HCT116 (cell line): ENCODE measurements at regions not wholly inside any gene's neighbourhood (a gene's known extent, or its start where the extent isn't known, plus 50 kb on each side); places are given as distances from the start of the nearest gene placed in this dataset.

Source experiments
- ATAC-seq: fragments of 200-7000 bp; cut with Tn5 transposase; 2 replicates; pipeline ENCODE4 v1.9.1; 2020; ENCODE audit warnings: mild to moderate bottlenecking, moderate library complexity
- BruUV-seq: library from RNA; stranded (reverse); fragments of 400-500 nt; replicated peaks from 2 replicates; lab custom pipeline; 2021; lab: Mats Ljungman, UMichigan
- CTCF ChIA-PET: fragments of 300-600 bp; sonication (Branson Sonifier 250); formaldehyde crosslinking; loops from one replicate; lab custom pipeline; 2021; ENCODE audit warnings: antibody characterized with exemption; lab: Charles Lee
- POLR2A ChIA-PET: fragments of 300-600, 350-600 bp; sonication (Branson Sonifier 250); formaldehyde crosslinking; loops from one replicate; lab custom pipeline; 2021; ENCODE audit warnings: antibody characterized with exemption; lab: Charles Lee
- RAD21 ChIA-PET, 2 experiments: fragments of 300-600 bp; sonication (Branson Sonifier 250); formaldehyde crosslinking; loops; one replicate each; lab custom pipeline; 2023; ENCODE audit warnings: low total read pairs in 2 of 2; ENCODE audit not compliant: uncharacterized antibody in 2 of 2, unreplicated experiment in 2 of 2, low non-redundant PET in 1 of 2; lab: Charles Lee
- DNase-seq: peaks from one replicate; pipeline ENCODE4 v3.0.0-alpha.2; 2010; ENCODE audit warnings: low read depth, low spot score
- H2AFZ ChIP-seq: fragments of 200-600 bp; shearing (Covaris generic), sonication (generic); 2 replicates; pipeline ENCODE4 v1.6.1; 2017; ENCODE audit warnings: low read depth, mixed run types, mixed read lengths, antibody characterized with exemption, low read length; ENCODE audit not compliant: poor library complexity, severe bottlenecking
- H3K27ac ChIP-seq: 2 replicates; pipeline ENCODE4 v1.5.1; 2012; ENCODE audit warnings: low read depth, low read length
- H3K27me3 ChIP-seq: fragments of 200-600 bp; sonication (generic); 2 replicates; pipeline ENCODE4 v1.6.1; 2016; ENCODE audit warnings: mixed run types, low read length, mixed read lengths; ENCODE audit not compliant: insufficient read depth
- H3K36me3 ChIP-seq, 2 experiments: fragments of 200-500 bp in 1 of 2; fragments of 200-600 bp in 1 of 2; sonication (Bioruptor generic) in 1 of 2; sonication (generic) in 1 of 2; 2 replicates each; pipeline versions ENCODE4 v1.5.1 to v1.6.1; 2014 to 2016; ENCODE audit warnings: low read length in 2 of 2, inconsistent platforms in 1 of 2, mixed read lengths in 1 of 2, mixed run types in 1 of 2; ENCODE audit not compliant: insufficient read depth in 2 of 2, control insufficient read depth in 1 of 2
- H3K4me1 ChIP-seq, 2 experiments: fragments of 200-600 bp in 1 of 2; sonication (generic) in 1 of 2; 2 replicates each; pipeline versions ENCODE4 v1.5.1 to v1.6.1; 2012 to 2017; ENCODE audit warnings: low read length in 2 of 2, inconsistent platforms in 1 of 2, mild to moderate bottlenecking in 1 of 2, mixed read lengths in 1 of 2, mixed run types in 1 of 2, moderate library complexity in 1 of 2; ENCODE audit not compliant: insufficient read depth in 2 of 2, control insufficient read depth in 1 of 2
- H3K4me2 ChIP-seq: fragments of 200-600 bp; sonication (generic); 2 replicates; pipeline ENCODE4 v1.6.1; 2017; ENCODE audit warnings: mixed run types, low read length, mixed read lengths
- H3K4me3 ChIP-seq, 2 experiments: fragments of 200-600 bp in 1 of 2; sonication (generic) in 1 of 2; replicated peaks in 1 of 2; 2 replicates each; pipeline ENCODE4 v1.5.1; 2011 to 2016; ENCODE audit warnings: low read length in 2 of 2, control low read depth in 1 of 2, low read depth in 1 of 2, mild to moderate bottlenecking in 1 of 2, mixed read lengths in 1 of 2, mixed run types in 1 of 2
- H3K79me2 ChIP-seq: fragments of 200-600 bp; sonication (generic); 2 replicates; pipeline ENCODE4 v1.6.1; 2017; ENCODE audit warnings: mild to moderate bottlenecking, mixed run types, low read length, moderate library complexity, mixed read lengths; ENCODE audit not compliant: insufficient read depth
- H3K9ac ChIP-seq: fragments of 200-600 bp; sonication (generic); 2 replicates; pipeline ENCODE4 v1.6.1; 2016; ENCODE audit warnings: low read length, mixed read lengths
- H3K9me2 ChIP-seq: fragments of 200-600 bp; sonication (generic), shearing (Covaris generic); 2 replicates; pipeline ENCODE4 v1.6.1; 2017; ENCODE audit warnings: mixed run types, mild to moderate bottlenecking, moderate library complexity; ENCODE audit not compliant: insufficient read depth
- H3K9me3 ChIP-seq, 2 experiments: fragments of 200-500 bp in 1 of 2; fragments of 200-600 bp in 1 of 2; sonication (Bioruptor generic) in 1 of 2; sonication (generic) in 1 of 2; 2 replicates each; pipeline ENCODE4 v1.6.1; 2014 to 2017; ENCODE audit warnings: low read length in 2 of 2, mixed read lengths in 2 of 2, inconsistent platforms in 1 of 2, low read depth in 1 of 2, mild to moderate bottlenecking in 1 of 2, mixed run types in 1 of 2, moderate library complexity in 1 of 2; ENCODE audit not compliant: control insufficient read depth in 1 of 2, insufficient read depth in 1 of 2
- H4K20me1 ChIP-seq: fragments of 200-600 bp; sonication (generic), shearing (Covaris generic); 2 replicates; pipeline ENCODE4 v1.6.1; 2017; ENCODE audit warnings: mixed run types, mild to moderate bottlenecking, moderate library complexity; ENCODE audit not compliant: insufficient read depth
- CBX3 ChIP-seq: IDR thresholded peaks from 2 replicates; pipeline ENCODE4 v1.6.1; 2012; ENCODE audit warnings: low read depth
- CEBPB ChIP-seq: IDR thresholded peaks from 2 replicates; pipeline ENCODE4 v1.6.1; 2012; ENCODE audit warnings: low read depth
- EGR1 ChIP-seq: IDR thresholded peaks from 2 replicates; pipeline ENCODE4 v1.6.1; 2012; ENCODE audit warnings: low read depth
- ELF1 ChIP-seq: IDR thresholded peaks from 2 replicates; pipeline ENCODE4 v1.6.1; 2012; ENCODE audit warnings: low read depth, borderline replicate concordance
- EZH2phosphoT487 ChIP-seq: fragments of 200-600 bp; IDR thresholded peaks from 2 replicates; pipeline ENCODE4 v1.6.1; 2018; ENCODE audit warnings: antibody characterized with exemption, borderline replicate concordance
- FOSL1 ChIP-seq: IDR thresholded peaks from 2 replicates; pipeline ENCODE4 v1.6.1; 2012; ENCODE audit warnings: low read depth
- JUND ChIP-seq: IDR thresholded peaks from 2 replicates; pipeline ENCODE4 v1.6.1; 2012
- POLR2A ChIP-seq: IDR thresholded peaks from 2 replicates; pipeline ENCODE4 v1.7.0; 2011; ENCODE audit warnings: borderline replicate concordance; ENCODE audit not compliant: insufficient read depth, insufficient read length; ENCODE audit errors: extremely low read depth
- POLR2AphosphoS5 ChIP-seq: IDR thresholded peaks from 2 replicates; pipeline ENCODE4 v1.6.1; 2011; ENCODE audit warnings: mild to moderate bottlenecking, low read depth, low read length, moderate library complexity
- RAD21 ChIP-seq: IDR thresholded peaks from 2 replicates; pipeline ENCODE4 v1.6.1; 2012; ENCODE audit warnings: low read depth, mild to moderate bottlenecking
- SRF ChIP-seq: IDR thresholded peaks from 2 replicates; pipeline ENCODE4 v1.6.1; 2012; ENCODE audit warnings: low read depth
- TCF7L2 ChIP-seq: IDR thresholded peaks from 2 replicates; pipeline ENCODE4 v1.7.0; 2011; ENCODE audit warnings: borderline replicate concordance, inconsistent platforms; ENCODE audit not compliant: insufficient read depth, insufficient read length; ENCODE audit errors: extremely low read depth
- ZFX ChIP-seq: fragments of 450-650 bp; IDR thresholded peaks from 2 replicates; pipeline ENCODE4 v1.6.1; 2017
- intact Hi-C: fragments of 100-400 bp; cut with micrococcal nuclease; formaldehyde crosslinking; loops from 2 replicates; pipeline ENCODE4 v1.10.0; 2022
- TF ChIP-seq, protein P1 (sequence below), 3 experiments: fragments of 200-600 bp in 1 of 3; sonication (generic) in 1 of 3; IDR thresholded peaks in 2 of 3; conservative IDR thresholded peaks in 1 of 3; 2 replicates each; pipeline ENCODE4 v1.5.1; 2012 to 2017; ENCODE audit warnings: low read depth in 2 of 3, low read length in 2 of 3, antibody characterized with exemption in 1 of 3, borderline replicate concordance in 1 of 3, control low read depth in 1 of 3, mild to moderate bottlenecking in 1 of 3, mixed read lengths in 1 of 3, mixed run types in 1 of 3, moderate library complexity in 1 of 3; ENCODE audit not compliant: insufficient read depth in 1 of 3
- TF ChIP-seq, protein P2 (sequence below): IDR thresholded peaks from 2 replicates; pipeline ENCODE4 v1.6.1; 2012
- TF ChIP-seq, protein P3 (sequence below): IDR thresholded peaks from 2 replicates; pipeline ENCODE4 v1.6.1; 2011; ENCODE audit warnings: mild to moderate bottlenecking, low read length, moderate library complexity; ENCODE audit not compliant: insufficient replicate concordance; ENCODE audit errors: extremely low read depth

DNA sequence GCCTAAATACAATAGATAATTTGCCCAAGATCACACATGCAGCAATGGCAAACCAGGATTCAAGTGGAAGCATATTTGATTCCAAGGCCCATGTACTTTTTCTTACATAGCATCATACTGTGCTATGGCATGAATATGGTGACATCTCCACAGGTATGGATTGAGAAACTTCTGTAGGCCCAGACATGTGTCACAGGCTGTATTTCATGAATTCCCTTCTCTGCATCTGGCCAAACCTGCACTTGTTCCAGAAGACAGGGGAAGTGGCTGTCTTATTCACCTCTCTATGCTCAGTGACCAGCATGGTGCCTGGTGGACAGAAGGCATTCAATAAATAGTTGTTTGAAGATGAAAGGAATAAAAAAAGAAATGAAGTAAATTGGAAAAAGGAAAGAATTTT lies 77.3 kb upstream of the TMEM164 start:
- CTCF ChIA-PET, result no interaction called here

More for the DNA sequence above, 77.3 kb upstream of the TMEM164 start:
- H3K4me1 ChIP-seq, result no peaks in the 10 kb centered on the region
- H4K20me1 ChIP-seq, result no peaks in the 10 kb centered on the region
- H3K27ac ChIP-seq, result no peak overlapping the region
- intact Hi-C loops, result no loop called here
- no peaks in the 10 kb centered on the region for H3K79me2 ChIP-seq
- H3K9ac ChIP-seq, result no peak overlapping the region
- BruUV-seq, result no TSS peak
- H3K4me2 ChIP-seq, result no peak overlapping the region
- DNase-seq, result no peak
- no peak for ATAC-seq
- TF ChIP-seq EGR1 (no peak), FOSL1 (no peak), JUND (no peak), EZH2phosphoT487 (no peak), ELF1 (no peak), POLR2AphosphoS5 (no peak), SRF (no peak), ZFX (no peak), CEBPB (no peak), POLR2A (no peak), TCF7L2 (no peak), CBX3 (no peak), RAD21 (no peak)
- TF ChIP-seq, protein P1, sequence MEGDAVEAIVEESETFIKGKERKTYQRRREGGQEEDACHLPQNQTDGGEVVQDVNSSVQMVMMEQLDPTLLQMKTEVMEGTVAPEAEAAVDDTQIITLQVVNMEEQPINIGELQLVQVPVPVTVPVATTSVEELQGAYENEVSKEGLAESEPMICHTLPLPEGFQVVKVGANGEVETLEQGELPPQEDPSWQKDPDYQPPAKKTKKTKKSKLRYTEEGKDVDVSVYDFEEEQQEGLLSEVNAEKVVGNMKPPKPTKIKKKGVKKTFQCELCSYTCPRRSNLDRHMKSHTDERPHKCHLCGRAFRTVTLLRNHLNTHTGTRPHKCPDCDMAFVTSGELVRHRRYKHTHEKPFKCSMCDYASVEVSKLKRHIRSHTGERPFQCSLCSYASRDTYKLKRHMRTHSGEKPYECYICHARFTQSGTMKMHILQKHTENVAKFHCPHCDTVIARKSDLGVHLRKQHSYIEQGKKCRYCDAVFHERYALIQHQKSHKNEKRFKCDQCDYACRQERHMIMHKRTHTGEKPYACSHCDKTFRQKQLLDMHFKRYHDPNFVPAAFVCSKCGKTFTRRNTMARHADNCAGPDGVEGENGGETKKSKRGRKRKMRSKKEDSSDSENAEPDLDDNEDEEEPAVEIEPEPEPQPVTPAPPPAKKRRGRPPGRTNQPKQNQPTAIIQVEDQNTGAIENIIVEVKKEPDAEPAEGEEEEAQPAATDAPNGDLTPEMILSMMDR (IDR thresholded peaks at IDR 0.05 in 2 of 3, conservative IDR thresholded peaks at IDR 0.05 in 1 of 3; ENCODE audit: borderline replicate concordance in 1 of 3, insufficient read depth in 1 of 3, low read depth in 2 of 3, low read length in 2 of 3), result no peak
- TF ChIP-seq, protein P2, sequence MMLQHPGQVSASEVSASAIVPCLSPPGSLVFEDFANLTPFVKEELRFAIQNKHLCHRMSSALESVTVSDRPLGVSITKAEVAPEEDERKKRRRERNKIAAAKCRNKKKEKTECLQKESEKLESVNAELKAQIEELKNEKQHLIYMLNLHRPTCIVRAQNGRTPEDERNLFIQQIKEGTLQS, result no peak
- TF ChIP-seq, protein P3, sequence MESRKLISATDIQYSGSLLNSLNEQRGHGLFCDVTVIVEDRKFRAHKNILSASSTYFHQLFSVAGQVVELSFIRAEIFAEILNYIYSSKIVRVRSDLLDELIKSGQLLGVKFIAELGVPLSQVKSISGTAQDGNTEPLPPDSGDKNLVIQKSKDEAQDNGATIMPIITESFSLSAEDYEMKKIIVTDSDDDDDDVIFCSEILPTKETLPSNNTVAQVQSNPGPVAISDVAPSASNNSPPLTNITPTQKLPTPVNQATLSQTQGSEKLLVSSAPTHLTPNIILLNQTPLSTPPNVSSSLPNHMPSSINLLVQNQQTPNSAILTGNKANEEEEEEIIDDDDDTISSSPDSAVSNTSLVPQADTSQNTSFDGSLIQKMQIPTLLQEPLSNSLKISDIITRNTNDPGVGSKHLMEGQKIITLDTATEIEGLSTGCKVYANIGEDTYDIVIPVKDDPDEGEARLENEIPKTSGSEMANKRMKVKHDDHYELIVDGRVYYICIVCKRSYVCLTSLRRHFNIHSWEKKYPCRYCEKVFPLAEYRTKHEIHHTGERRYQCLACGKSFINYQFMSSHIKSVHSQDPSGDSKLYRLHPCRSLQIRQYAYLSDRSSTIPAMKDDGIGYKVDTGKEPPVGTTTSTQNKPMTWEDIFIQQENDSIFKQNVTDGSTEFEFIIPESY, result no peak
- H3K9me3 ChIP-seq, result no peaks in the 10 kb centered on the region
- POLR2A ChIA-PET, result no interaction called here
- H2AFZ ChIP-seq, result no peak overlapping the region
- RAD21 ChIA-PET, result no interaction called here
- no peaks in the 10 kb centered on the region for H3K36me3 ChIP-seq
- no peaks in the 10 kb centered on the region for H3K27me3 ChIP-seq
- no peaks in the 10 kb centered on the region for H3K9me2 ChIP-seq
- H3K4me3 ChIP-seq, result no peak overlapping the region
